Neural crest cell (in vitro differentiated cells): ENCODE measurements at regions not wholly inside any gene's neighbourhood (a gene's known extent, or its start where the extent isn't known, plus 50 kb on each side); places are given as distances from the start of the nearest gene placed in this dataset.

ENCODE experiments used
- DNase-seq: peaks from one replicate; pipeline ENCODE4 v3.0.0; 2021; ENCODE audit warnings: low read depth, mixed read lengths, low spot score
- H3K27ac Mint-ChIP-seq: one replicate; pipeline ENCODE4 v1.8.0; 2021; ENCODE audit warnings: mild to moderate bottlenecking, mixed read lengths; ENCODE audit not compliant: unreplicated experiment
- H3K27me3 Mint-ChIP-seq: 2 replicates; pipeline ENCODE4 v1.8.0; 2021; ENCODE audit warnings: low read depth, mild to moderate bottlenecking, mixed read lengths
- H3K36me3 Mint-ChIP-seq: 2 replicates; pipeline ENCODE4 v1.8.0; 2021; ENCODE audit warnings: low read depth, mild to moderate bottlenecking, mixed read lengths
- H3K4me1 Mint-ChIP-seq: 2 replicates; pipeline ENCODE4 v1.8.0; 2021; ENCODE audit warnings: mixed read lengths
- H3K4me3 Mint-ChIP-seq: one replicate; pipeline ENCODE4 v1.8.0; 2021; ENCODE audit warnings: mild to moderate bottlenecking, mixed read lengths
- H3K9me3 Mint-ChIP-seq: 2 replicates; pipeline ENCODE4 v1.8.0; 2021; ENCODE audit warnings: mixed read lengths
- CTCF ChIP-seq: fragments of 200-600 bp; sonication (generic); conservative IDR thresholded peaks from 2 replicates; pipeline ENCODE4 v1.5.0; 2021; ENCODE audit warnings: antibody characterized with exemption, mild to moderate bottlenecking

- no peaks in the 10 kb centered on the region for H3K9me3 Mint-ChIP-seq
- no peak for TF ChIP-seq CTCF
- DNase-seq: no peak
- no peaks in the 10 kb centered on the region for H3K4me1 Mint-ChIP-seq
- H3K4me3 Mint-ChIP-seq: no peak overlapping the region
- no peak overlapping the region for H3K27ac Mint-ChIP-seq
- no peaks in the 10 kb centered on the region for H3K27me3 Mint-ChIP-seq
- no peaks in the 10 kb centered on the region for H3K36me3 Mint-ChIP-seq
Measured at GRCh38 chr2:52526735-52527134, 1240.9 kb upstream of the CHAC2 start.

- Mint-ChIP-seq H3K27me3 (no peaks in the 10 kb centered on the region), H3K4me1 (peaks cover 7% of the 10 kb centered on the region), H3K36me3 (no peaks in the 10 kb centered on the region), H3K27ac (no peak overlapping the region), H3K4me3 (no peak overlapping the region), H3K9me3 (peaks cover 2% of the 10 kb centered on the region)
- no peak for TF ChIP-seq CTCF
- DNase-seq: no peak
Measured at GRCh38 chr2:52520644-52521043, 1247.0 kb upstream of the CHAC2 start.

DNA sequence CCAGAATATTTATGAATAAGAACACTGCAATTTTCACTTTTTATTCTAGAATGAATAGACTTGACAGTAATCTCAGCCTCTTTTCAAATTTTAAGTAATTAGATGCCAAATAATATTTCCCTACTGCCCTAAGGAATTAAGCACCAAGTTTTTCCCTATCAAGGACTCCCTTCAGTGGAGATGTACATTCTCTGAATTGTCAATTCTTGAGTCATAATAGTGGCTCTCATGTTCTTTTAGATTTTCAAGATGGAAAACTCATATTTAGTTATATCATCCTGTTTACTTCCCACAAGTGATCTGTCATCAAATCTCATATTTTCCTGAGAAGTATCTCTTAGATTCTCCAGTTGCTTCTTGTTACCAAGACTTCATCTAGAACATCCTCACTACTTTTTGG, 1248.9 kb upstream of the CHAC2 start:
- Mint-ChIP-seq H3K9me3 (peaks cover 2% of the 10 kb centered on the region), H3K4me3 (no peak overlapping the region), H3K27ac (no peak overlapping the region), H3K36me3 (no peaks in the 10 kb centered on the region), H3K27me3 (no peaks in the 10 kb centered on the region), H3K4me1 (peaks cover 7% of the 10 kb centered on the region)
- DNase-seq: no peak
- no peak for TF ChIP-seq CTCF

- no peaks in the 10 kb centered on the region for H3K4me1 Mint-ChIP-seq
- DNase-seq: no peak
- no peak overlapping the region for H3K27ac Mint-ChIP-seq
- H3K27me3 Mint-ChIP-seq: no peaks in the 10 kb centered on the region
- no peaks in the 10 kb centered on the region for H3K9me3 Mint-ChIP-seq
- H3K4me3 Mint-ChIP-seq: no peak overlapping the region
- H3K36me3 Mint-ChIP-seq: no peaks in the 10 kb centered on the region
- no peak for TF ChIP-seq CTCF
Measured at GRCh38 chr2:52512760-52513159, 1254.8 kb upstream of the CHAC2 start.

DNA sequence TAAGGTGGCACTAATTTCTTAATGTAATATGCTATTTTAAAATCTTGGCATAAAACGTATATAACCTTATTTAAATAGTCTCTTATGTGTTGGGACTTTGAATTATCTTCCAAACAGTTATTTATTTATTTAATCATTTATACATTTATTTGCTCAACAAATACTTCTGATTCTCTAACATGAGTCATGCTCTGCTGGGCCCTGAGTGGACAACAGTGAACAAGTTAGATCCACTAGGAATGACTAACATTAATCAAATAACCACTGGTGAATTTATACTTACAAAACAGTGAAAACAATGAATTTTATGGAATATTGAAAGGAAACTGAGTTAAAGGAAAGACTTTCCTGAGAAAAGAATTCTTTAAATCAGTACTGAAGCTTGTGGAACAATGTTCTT, 1257.2 kb upstream of the CHAC2 start:
- no peaks in the 10 kb centered on the region for H3K4me1 Mint-ChIP-seq
- no peaks in the 10 kb centered on the region for H3K36me3 Mint-ChIP-seq
- H3K27me3 Mint-ChIP-seq: no peaks in the 10 kb centered on the region
- no peak for DNase-seq
- H3K9me3 Mint-ChIP-seq: peaks cover 2% of the 10 kb centered on the region
- H3K27ac Mint-ChIP-seq: no peak overlapping the region
- H3K4me3 Mint-ChIP-seq: no peak overlapping the region
- no peak for TF ChIP-seq CTCF

- Mint-ChIP-seq H3K4me3 (no peak overlapping the region), H3K36me3 (no peaks in the 10 kb centered on the region), H3K4me1 (peaks cover 5% of the 10 kb centered on the region), H3K27ac (no peak overlapping the region), H3K9me3 (peaks cover 7% of the 10 kb centered on the region), H3K27me3 (no peaks in the 10 kb centered on the region)
- TF ChIP-seq CTCF: no peak
- no peak for DNase-seq
Measured at GRCh38 chr2:52502476-52502860, 1265.1 kb upstream of the CHAC2 start.
